ENCODE measurements at regions not wholly inside any gene's neighbourhood (a gene's known extent, or its start where the extent isn't known, plus 50 kb on each side); places are given as distances from the start of the nearest gene placed in this dataset.

DNA sequence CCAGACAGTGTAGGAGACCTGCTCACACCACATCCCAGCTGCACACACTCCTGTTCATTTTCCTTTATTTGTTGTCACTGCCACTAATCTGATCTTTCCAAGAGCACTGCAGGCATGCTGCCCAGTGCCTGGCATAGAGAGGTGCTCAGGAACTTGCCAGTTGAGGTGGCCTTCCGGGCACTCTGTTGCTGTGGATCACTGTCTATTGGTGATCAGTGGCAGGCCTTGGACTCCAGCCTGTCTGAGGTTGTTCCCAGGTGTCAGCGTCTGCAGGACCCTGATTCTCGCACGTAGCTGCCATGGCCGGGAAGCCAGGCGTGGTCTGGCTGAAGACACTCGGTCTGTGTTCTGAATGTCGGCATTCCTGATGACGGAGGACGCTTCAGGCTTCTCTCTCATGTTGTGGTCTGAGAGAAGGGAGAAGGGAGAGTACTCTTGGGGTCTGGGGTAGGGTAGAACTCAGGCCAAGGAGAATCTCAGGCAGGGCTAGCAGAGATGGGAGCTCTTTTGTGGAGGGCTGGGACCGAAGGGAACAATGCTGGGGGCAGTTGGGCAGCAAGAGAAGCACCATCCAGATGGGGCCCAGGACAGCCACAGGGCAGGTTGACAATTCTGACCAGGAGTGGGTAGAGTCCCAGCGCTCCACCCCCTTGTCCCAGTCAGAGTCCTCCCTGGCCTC, 240.9 kb downstream of the MYCN start:
- no peak for DNase-seq

DNA sequence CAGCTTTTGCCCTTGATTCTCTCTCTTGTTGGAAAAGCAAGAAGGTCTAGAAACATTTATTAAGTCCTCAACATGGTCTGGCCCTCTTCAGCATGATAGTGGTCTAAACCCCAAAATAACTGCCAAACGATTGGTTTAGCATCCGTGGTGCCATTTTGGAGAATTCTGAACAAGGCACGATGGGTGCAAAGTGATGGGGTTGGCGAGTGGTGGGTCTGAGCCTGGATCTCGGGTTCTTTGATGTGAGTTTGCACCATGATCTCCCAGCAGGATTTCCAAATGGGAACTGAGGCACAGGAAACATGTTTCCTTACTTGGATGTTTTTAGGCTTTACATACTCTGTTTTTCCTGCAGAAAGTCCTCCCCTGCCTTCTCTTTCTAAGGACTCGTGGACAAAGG, 240.3 kb downstream of the MYCN start:
- no peak for DNase-seq

DNA sequence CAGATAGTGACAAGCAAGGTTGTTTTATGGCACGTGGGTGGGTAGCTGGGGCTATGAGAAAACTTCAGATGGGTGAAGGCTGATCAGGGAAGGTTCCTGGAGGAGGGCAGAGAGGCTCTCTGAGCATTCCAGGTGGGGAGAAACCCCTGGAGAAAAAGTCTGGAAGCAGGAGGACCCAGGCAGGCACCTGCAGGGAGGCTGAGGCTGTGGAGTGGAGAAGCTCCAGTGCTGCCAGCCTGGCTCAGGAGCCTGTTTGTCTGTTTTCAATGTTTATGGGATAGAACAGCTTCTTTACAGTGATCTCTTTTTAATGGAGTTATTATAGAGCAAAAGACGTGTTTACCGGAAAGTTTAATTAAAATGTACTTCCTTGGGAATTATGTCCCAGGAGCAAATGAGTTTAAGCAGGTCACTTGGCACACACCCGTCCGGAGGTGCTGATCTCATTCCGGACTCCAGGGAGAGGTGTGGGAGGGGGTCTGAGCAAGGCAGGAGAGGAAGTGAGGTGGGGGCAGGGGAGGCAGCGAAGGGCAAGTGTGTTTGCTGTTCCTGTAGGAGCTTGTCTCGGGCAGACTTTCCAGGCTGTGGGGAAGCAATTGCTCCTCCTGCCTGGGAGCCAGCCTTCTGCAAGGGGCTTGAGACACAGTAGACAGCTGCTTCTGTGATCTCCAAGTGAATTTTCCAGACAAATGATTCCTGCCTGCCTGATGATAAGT, 239.5 kb downstream of the MYCN start:
- no peak for DNase-seq

DNA sequence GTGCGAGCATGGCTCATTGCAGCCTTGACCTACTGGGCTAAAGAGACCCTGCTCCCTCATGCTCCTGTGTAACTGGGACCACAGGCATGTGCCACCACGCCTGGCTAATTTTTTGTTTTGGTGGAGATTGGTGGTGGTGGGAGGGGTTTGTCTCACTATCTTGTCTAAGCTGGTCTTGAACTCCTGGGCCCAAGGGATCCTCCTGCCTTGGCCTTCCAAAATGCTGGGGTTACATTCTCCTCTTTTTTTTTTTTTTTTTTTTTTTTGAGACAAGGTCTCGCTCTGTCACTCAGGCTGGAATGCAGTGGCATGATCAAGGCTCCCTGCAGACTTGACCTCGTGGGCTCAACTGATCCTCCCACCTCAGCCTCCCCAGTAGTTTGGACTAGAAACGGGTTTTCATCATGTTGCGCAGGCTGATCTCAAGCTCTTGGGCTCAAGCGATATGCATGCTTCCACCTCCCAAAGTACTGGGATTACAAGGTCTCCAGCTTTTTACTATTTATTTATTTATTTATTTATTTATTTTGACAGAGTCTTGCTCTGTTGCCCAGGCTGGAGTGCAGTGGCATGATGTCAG, 238.3 kb downstream of the MYCN start:
- no peak for DNase-seq

DNA sequence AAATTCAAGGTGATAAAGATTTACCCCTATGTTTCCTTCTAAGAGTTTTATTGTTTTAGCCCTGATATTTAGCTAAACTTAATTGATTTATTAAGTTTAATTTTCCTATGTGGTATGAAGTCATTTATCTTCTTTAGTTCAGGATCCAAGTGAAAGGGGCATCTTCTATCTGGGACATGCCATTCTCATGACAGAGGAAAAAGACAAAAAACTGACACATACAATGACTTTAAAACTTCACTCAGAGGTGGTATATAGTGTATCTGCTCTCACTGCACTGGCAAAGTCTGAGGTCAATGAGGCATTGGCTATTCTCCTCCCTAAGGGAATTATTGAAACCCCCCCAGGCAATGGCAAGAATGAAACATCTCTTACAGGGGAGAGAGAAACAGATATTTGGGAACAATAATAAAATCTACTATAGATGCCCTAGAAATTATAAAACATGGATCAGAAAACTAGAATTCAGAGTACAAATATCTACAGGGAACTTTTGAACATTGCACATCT, 237.4 kb downstream of the MYCN start:
- DNase-seq: no peak

DNA sequence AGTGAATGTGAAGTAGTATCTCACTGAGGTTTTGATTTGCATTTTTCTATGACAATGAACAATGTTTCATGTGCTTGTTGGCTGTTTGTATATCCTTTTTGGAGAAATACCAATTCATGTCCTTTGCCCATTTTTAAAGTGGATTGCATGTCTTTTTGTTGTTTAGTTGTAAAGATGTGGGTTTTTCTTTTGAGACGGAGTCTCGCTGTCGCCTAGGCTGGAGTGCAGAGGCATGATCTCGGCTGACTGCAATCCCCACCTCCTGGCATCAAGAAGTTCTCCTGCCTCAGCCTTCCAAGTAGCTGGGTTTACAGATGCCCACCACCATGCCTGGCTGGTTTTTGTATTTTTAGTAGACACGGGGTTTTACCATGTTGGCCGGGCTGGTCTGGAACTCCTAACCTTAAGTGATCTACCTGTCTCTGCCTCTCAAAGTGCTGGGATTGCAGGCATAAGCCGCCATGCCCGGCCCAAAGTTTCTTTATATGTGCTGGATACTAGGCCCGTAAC, 236.7 kb downstream of the MYCN start:
- no peak for DNase-seq

DNA sequence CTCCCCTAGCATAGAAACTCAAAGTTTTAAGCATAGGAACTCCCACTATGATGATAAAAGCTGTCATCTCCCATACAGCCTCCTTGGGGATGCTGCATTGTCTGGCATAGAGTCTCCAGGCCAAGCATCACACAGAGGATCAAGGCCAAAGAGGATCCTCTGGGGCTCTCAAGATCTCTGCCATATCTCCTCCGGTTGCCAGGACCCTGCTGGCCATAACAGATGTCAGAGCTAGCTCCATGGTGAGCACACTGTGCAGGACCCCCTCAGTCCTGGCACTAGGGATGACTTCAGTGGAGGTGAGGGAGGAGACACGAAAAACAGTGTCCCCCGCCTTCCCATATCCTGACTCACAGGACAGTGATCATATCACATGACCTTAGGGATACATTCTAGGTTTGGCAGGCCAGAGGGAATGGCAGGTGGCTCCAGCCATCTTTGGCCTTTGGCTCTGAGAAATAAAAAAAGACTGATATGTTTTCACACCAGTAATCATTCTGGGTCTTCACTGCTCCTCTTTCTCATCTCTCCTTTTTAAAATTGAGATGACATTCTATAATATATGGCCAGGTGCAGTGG, 235.0 kb downstream of the MYCN start:
- no peak for DNase-seq

DNA sequence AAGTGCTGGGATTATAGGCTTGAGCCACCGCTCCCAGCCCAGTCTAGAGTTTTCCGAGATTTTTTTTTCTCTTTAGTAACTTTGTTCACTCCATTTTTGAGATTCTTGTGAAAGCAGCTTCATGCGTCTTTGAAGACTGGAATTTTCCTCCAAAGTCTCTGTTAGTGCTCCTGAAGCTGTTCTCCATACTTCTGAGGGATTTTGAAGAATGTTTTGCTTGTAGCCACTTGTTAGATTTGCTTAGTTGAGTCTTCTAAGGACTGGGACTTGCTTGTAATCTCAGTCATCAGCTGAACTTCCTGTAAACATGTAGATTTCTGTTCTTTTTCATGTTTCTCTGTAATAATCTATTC, 234.3 kb downstream of the MYCN start:
- no peak for DNase-seq

DNA sequence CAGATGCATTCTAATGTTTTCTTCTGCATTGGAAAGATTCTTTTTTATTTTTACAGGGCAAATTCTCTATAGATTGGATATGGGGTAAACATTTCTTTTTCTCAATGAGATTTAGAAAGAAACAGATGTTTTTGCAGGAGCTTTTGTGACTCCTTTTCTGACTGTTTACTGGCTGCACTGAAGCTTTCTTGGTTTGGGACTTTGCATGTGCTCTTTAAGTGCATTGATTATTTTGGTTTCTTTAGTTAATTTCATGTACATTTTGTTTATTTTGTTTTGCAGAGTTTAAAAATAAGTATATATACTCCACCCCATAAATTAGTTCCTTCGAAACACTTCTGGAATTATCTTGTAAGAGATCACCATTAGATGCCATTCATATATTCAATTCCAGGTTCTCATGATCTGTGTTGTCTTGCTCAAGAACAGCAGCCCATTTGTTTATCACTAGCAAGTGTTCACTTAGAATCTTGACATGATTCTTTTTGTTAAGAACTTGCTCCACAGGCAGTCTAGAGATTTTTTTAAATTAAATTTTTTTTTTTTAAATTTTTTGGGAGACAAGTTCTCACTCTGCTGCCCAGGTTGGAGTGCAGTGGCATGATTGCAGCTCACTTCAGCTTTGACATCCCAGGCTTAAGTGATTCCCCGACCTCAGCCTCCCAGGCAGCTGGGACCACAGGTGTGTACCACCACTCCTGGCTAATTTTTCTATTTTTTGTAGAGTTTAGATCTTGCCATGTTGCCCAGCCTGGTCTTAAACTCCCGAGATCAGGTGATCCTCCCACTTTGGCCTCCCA, 233.7 kb downstream of the MYCN start:
- DNase-seq: no peak

DNA sequence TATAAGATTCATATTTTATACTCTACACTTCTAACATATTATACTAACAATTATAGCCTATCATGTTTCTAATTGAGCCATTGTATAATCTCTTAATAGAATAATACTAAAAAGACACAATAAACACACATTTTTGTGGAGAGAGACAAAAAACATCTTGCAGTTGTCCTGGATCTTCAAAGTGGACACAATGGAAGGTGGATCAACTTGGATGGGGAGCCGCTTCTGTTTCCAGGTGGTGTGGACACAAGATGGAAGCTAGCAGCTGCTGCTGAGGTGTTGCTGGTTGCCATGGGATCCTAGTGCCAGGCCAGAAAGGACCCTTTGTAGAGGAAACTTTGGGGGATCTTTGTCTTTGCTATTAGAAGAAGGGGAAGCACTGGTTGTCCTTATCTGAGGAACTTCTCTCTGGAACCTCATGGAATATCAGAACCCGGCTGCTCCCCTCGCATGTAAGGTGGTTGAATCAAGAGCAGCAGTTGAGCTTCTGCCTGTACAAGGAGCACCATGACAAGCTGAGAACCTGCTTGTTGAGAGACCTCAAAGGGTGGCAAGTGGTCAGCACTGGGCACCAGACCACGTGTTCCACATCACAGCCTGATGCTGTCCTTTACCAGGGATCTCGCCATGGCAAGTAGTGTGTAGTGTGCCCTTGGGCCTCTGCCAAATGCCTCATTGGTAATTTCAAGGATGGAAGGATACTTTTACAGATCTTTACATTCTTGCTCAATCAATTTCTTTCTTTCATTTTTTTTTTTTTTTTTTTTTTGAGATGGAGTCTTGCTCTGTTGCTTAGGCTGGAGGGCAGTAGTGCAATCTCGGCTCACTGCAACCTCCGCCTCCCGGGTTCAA, 232.2 kb downstream of the MYCN start:
- DNase-seq: no peak

DNA sequence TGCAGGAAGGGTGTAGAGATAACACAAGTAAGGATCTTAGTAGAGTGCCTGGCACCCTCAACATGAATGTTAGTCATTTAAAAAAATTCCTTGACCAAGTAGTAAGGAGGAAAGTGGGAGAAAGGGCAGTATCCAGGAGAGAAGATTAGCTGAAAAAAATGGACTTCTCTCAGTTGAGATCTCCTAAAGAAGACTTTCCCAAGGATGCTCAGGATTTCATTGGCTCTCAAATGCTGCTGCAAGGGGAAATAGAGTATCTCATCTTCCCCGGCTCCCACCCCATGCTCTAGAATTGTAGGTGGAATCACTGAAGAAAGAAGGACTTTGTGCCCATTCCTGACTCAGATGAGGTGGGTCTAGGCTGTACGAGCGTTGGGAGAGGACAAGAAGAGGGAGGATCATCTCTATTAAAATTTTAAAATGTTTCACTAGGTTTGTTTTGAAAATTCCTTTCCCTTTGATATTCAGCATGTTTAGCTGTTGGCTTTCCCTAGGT, 231.1 kb downstream of the MYCN start:
- no peak for DNase-seq

DNA sequence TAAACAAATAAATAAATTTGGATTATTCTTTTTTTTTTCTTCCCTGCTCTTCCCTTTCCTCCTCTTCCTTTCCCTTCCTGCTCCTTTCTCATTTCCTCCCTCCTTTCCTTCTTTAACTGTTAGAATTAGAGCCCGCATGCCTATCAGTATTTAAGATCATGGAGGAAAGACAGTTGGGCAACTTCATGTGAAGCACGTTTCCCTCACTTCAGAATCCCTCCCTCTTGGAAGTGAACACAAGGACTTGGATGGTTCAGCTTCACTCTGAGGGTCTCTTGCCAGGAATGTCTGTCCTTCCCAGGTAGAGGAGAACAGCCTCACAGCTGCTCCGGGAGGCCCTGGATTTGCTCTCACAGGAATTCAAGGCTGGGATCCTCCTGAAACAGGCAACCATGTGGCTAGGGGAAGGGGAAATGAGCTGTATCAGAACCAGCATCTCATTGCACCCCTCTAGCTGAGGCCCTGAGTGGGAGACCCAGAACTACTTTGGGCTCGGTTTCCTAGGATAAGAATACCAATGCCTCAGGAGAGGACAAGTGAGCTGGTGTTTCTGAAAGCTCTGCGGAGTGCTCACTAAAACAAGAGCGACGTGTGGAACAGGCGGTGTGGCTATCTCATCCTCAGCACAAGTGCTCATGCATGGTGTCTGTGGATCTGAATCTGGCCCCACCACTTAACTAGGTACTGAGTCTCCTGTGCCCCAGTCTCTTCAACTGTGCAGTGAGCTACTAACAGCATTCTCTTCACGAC, 230.5 kb downstream of the MYCN start:
- DNase-seq: no peak

DNA sequence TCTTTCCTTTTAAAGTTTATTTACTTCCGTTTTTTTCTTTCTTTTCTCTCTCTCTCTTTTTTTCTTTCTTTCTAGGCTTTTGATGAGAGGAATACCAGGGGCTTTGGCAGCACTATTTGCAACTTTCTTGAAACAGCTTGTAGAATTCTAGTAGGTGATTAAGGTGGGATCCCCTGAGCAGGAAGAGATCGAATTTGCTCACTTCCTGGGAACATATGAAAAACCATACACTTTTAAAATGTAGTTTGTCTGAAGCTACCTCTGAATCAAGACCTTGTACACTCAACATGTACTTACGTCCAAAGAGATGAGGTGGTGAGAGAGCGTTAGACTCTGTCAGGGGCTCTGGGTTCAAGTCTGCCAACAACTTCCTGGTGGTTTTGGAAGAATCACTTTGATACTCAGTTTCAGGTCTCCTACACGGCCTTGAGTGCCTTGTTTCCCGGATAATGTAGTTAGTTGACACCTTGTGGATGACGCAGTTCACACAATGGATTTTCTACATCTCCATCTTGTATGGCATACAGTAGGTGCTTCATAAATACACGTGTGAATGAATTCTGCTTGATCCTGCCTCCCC, 229.1 kb downstream of the MYCN start:
- no peak for DNase-seq

DNA sequence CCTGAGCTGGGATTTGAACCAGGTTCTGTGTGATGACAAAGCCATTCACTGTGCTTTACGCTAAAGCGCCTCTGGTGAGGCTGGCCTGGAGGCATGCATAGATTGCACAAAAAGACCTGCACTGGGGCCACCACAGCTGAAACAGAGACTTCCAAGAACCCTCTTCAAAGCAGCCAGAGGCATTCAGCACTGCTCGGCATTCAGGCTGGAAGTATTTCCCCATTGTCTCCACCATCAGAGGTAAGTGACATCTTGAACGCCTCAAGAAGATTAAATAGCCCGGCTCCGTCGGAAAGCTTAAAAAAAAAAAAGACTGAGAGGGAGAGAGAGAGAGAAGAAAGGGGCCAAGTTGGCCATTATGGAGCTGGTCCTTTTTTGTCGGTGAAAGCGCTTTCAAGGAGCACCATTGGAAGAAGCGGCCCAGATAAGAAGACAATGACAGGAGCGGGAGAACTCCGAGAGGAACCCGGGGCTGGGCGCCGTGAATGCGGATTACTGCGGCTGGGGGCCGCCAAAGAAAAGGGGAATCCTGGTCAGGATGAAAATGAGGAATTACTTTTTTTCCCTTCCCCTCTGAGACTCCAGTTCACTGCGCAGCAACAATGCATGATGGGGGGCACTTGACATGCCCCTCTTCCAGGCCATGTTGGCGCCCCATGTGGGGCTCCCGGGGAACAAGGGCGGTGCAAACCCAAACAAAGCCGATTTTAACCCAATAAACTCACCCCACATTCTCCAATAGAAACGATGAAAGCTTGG, 228.3 kb downstream of the MYCN start:
- DNase-seq: no peak

DNA sequence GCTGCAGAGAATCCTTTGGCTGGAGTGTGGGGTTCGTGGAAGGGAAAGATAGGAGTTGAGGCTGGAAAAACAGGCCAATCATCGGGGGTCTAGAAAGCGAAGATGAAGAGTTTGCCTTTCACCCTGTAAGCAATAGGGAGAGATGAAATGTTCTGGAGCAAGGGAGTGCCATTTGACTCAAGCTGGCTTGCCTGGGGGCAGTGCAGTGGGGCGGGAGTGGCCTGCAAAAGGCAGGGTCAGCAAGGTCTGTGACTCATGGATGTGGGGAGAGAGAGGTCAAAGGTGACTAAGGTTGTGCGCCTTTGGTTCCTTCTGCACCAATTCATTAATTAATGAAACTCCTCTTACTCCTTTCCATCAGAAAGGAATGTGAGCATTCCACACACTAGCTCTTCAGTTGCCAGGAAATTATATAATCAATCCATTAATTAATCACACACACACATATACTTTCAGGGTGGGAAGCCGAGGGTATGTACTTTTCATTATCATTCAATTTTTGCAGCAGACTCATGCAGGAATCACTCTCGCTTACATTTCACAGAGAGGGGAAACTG, 227.6 kb downstream of the MYCN start:
- DNase-seq: no peak

DNA sequence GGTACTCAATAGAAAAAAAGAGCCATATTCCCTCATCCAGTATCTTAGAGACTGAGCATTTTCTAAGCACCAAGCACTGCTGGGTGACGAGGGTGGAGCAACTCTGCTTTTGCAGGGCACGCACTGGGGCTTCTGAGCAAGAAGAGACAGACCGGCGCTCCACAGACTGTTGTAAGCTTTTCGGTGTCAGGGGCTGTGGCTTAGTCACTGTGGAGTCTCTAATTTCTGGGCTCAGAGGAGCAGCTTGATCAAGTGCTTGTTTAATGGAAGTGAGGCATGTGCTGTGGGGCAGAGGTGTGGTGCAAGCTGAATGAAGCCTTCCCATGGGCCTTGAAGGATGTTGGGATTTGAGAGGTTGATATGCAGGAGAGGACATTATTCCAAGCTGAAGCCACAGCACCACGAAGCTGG, 227.1 kb downstream of the MYCN start:
- DNase-seq: no peak

DNA sequence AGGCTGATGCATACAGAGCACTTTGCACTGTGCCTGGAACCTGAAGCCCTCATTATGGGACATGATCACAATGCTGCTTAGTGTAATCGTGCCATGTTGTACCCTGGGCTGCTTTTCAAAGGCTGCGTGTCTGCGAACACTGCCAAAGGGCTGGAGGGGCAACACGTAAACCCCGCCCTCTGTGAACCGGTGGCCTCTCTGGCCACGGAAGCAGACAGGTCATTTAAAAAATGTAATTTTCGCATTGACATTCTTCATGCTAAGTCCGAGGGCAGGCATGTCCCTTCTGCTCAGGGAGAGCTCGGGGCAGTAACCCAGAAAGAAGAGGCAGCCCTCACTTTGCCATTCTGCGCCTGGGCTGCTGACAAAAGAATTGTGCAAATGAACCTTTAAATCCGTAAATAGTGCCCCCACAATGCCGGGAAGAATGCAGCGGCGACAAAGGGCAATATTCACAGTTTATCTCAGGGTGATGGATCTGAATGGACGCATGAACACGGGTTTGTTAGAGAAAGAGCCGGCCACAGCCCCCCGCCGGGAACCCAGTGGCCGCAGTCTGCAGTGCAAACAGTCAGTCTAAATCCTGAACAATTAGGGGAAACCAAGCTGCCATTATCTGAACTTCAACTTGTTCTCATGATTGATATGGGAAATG, 226.1 kb downstream of the MYCN start:
- no peak for DNase-seq

DNA sequence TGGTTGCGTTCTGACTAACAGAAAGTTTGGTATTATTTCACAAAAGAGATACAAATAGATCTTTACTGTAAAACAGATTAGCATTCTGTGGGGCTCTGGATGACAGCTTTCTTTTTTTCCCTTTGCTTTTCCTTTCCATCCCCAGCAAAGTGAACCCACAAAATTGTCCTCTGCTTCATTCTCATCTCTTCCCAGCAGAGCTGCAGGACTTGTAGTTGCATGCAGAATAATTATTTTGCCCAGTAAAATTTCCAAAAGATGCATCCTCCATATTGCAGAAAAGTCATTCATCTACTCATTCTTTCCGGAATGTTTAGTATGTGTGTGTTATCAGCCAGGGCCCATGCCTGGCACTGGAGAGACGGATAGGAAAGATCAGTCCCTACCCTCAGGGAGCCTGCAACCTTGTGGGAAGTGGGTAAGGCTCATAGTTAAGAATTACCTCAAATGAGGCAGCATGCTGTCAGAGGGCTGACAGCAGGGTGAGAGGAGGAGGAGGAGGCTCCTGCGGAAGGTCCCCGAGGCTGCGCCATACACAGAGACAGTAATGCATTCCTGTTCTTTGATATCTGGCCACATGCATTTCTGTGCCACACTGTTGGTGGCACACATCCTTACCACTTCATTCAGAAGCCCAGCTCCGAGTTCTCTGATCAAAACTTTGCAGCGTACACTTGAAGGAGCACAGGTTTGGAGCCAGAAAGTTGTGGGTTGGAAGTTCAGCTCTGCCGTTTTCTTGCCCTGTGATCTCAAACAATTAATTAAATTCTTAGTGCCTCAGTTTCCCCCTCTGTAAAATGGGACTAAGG, 225.4 kb downstream of the MYCN start:
- DNase-seq: no peak
